GM21381 (cell line): ENCODE measurements at regions not wholly inside any gene's neighbourhood (a gene's known extent, or its start where the extent isn't known, plus 50 kb on each side); places are given as distances from the start of the nearest gene placed in this dataset.
"Not testable (repeated sequence)": the region's sequence is repeated elsewhere in the genome, so short reads cannot be mapped to it uniquely, and the experiment has no call there.

Experiments used
- ATAC-seq: cut with Tn5 transposase; IDR thresholded peaks from one replicate; pipeline ENCODE4 v1.9.1; 2021; ENCODE audit warnings: mild to moderate bottlenecking, moderate library complexity; ENCODE audit not compliant: unreplicated experiment

DNA sequence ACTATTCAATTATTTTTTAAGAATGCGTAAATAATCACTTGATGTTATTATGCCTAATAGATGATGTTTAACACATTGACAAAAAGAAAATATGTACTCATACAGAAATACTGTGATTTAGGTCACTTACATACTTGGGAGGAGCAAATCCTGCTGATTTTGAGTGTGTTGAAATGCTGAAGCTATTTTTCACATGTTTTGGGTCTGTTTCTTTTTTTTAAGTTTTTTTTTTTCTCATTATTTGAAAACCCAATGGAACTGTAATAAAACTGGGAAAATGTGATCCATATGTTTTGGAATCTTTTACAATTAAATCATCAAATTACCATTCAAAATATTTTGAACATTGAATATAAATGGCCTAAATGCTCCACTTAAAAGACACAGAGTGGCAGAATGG, 366.2 kb upstream of the ADAMTS5 start:
- ATAC-seq: no peak

DNA sequence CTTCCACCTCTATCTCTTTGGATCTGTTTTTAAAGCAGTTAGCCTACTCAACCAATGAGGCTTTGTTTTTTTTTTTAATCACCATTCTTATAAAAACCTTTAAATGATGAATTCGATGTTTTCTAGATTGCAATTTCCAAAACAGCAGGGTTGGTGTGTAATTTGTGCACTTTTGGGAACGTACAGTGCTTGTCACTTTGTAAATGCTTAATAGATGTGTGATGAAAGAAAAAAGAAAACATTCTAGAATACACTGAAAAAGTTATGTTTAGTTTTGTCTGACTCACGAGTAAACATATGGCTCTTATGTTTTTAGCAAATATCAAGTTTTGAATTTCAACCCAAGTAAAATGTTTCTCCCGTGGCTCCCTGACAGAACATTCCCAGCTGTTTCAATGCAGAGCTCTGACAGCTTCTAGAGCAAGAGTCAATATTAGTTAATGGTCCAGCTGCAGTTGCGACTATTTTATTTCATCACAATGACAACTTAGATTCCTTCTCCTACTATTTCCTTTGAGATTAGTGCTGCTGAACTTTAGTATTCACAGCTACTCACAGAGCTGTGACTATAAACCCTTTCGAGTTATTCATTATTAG, 362.5 kb upstream of the ADAMTS5 start:
- no peak for ATAC-seq

DNA sequence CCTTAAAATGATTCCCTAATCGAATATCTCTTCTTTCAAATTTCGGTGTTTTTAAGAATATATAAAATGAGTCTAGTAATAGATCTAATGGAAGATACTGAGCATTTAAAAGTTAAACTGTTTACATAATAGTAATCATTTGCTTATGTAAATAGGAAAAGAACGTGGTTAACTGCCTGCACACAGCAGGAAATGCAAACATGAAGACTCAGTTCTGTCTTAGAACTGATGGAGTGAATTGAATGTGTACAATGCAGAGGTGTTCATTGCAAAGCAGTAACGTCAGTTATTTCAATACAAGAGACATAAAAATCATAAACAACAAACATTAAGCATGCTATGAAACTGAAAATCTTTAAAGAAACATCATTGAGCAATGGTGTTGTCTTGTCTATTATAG, 359.4 kb upstream of the ADAMTS5 start:
- no peak for ATAC-seq

DNA sequence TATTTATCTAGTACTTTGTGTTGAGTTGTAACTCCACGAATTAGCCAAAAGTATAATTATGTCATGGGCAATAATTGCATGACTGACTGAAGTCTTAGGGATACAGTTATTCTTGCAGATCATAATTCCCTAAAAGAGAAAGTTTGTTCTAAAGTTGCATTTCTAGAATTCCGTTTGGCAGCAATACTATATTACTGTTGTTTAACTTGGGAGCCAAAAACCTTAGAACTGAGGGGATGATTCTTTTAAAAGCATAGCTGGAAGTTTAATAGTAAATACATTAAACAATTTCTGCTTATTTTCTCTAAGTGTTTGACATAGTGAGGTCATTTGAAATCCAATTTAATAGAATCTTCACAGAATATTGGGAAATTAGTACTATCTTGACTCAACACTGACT, 356.4 kb upstream of the ADAMTS5 start:
- ATAC-seq: no peak

DNA sequence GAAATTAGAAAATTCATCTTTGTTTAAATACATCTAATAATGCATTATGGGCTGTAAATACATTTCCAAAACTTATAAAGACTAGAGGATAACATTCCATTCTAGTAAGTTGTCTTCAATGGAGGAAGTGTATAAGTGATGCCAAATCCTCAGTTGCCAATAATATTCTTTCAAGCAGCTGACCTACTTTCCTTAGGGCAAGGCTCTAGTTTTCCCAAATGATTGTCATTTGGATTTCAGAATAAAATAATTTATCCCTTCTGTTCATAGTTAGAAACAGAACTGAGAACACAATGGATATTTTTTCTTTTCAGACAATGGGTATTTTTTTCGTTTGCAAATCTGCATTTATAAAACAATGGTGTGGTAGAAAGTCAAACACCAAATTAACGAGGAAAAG, 354.9 kb upstream of the ADAMTS5 start:
- no peak for ATAC-seq

DNA sequence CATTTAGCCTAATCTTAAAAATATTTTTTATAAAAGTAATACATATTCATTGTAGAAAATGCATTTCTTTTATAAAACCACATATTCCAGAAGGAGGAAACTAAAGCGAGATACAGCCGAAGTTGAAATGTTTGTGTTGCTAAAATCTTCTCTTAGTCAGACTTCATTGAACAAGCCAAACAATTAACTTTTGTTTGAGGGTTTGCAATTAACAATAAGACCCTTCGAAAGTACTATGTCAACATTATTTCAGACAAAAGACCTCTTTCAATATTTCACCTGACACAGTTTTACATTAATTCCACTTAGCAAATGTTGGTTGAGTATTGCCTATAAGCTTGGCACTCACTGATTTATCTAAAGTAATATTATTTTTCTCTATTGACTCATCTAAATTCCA, 354.0 kb upstream of the ADAMTS5 start:
- no peak for ATAC-seq

DNA sequence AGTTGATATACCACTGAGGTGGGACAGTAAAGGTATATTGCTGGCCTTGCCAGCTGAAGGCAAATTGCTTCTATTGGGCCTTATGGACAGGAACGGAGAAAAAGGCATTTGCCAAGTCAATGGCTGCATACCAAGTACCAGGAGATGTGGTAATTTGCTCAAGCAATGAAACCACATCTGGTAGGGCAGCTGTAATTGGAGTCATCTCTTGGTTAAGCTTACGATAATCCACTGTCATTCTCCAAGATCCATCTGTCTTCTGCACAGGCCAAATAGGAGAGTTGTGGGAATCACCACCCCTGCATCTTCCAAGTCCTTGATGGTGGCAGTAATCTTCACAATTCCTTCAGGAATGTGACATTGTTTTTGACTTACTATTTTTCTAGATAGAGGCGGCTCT, 350.7 kb upstream of the ADAMTS5 start:
- ATAC-seq: not testable (repeated sequence)

DNA sequence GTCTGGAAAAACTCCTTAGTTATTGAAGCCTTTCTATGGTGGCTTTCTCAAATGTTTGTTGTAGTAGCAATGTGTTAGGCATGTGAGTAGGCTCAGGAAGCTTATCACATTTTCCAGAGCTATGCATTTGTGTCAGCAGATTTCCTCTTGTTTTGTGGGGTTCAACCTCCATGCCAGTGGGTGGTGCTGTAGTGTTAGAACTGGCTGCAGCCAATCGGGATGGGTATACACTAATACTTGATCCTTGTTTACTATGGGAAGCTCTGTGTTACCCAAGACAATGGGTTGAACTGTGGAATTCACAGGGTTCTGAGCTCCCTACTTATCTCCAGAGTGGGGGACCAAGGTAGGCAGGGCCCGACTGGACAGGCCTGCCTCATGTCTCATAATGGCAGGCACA, 348.5 kb upstream of the ADAMTS5 start:
- no peak for ATAC-seq

DNA sequence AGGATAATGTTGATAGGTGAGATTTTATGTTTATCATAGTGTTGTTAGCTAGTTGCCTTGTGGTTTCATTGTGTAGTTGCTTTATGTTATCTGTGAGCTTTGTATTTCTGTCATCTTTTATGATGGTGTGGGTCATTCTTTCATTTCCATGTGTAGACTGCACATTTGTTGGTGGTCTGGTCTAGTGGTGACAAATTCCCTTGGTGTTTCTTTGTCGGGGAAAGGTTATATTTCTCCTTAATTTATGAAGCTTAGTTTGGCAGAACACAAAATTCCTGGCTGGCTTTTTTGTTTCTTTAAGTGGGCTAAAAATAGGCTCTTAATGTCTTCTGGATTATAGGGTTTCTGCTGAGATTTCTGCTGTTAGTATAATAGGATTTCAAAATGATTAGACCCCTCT, 347.2 kb upstream of the ADAMTS5 start:
- ATAC-seq: no peak

DNA sequence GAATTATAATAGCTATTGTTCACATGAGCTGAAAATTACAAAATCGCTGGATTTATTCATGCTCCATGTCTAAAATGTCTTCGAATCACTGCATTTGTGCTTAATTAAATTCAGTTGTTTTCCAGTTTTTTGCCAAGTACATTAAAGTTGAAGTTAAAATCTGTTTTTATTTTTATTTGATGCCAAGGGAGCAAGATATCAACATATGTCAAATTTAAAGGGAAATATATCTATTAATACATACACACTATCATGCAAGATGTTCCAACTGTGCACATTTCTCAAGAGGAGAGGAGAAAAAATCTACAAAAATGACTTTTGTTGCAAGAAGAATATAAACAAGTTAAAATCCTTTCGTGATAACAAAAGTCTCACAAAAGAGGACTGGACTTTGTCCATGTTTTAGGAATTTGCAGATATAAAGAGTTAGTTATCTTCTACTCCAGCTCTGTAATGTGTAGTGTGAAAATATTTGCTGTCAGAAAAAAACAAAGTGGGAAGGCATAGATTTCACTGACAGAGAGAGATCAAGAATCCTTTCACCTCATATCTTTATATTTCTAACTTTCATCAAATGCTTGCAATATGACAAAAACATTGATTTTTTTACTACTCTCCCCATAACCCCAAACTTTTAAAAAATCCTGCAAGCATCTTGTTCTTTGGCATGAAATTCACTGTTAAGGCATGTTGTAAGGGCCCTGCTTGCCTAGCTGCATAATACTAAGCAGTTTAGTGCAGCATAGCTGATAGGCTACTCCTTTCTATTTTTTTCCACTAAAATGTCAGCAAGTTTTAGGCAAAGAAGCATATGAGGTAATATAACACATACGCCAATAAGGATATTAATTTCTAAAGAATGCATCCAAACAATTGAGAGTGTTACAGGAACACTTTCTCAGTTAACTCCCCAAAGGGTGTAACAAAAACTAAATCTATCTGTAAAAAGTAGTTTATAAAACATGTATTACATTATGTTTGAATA, 340.2 kb upstream of the ADAMTS5 start:
- ATAC-seq: no peak

DNA sequence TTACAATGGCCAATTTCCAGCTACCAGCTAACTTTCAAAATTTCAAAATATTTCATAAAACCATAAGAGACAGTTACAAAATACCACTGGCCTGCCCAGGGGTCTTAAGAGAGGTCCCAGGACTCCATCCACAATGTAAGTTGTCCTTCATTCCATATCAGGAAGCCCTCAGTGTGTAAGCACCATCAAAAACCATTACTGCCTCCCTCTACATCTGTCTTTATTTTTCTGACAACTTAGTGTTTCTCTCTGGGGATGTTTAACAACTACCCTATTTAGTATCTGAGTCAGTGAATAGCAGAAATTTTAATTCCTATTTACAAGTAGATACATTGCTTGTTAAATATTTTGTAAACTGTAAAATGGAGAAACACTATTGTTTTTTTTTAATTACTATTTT, 339.3 kb upstream of the ADAMTS5 start:
- ATAC-seq: no peak

DNA sequence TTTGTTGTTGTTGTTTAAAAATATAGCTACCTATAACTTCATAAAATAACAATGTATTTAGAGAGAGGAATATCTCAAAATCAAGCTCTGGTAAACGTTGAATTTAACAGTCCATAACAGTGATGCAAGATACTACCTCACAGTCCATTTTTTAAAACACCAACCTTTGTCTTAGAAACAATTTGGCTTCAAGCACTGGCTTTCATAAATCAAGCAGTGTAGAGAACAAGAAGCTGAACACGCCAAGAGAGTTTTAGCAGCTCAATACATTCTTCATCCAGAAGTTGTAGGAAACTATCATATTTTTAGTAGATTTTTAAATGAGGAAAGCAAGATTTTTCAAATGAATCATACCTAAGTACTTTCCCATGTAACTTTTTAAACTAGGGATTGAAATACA, 334.3 kb upstream of the ADAMTS5 start:
- ATAC-seq: no peak

DNA sequence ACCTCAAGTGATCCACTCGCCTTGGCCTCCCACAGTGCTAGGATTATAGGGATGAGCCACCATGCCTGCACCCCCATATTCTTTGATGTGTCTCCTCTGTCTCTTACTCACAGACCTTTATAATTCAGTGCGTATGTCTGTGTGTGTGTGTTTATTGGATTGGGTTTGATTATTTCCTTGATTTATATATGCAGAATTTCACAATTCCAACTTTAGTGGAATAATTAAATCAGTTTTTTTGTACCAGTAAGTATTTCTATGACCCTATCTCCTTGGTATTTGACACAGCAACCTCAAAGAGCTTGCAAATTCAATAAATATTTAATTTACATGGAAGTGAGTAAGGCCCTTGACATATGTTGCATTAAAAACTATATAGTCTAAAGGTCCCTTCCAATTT, 333.9 kb upstream of the ADAMTS5 start:
- no peak for ATAC-seq

DNA sequence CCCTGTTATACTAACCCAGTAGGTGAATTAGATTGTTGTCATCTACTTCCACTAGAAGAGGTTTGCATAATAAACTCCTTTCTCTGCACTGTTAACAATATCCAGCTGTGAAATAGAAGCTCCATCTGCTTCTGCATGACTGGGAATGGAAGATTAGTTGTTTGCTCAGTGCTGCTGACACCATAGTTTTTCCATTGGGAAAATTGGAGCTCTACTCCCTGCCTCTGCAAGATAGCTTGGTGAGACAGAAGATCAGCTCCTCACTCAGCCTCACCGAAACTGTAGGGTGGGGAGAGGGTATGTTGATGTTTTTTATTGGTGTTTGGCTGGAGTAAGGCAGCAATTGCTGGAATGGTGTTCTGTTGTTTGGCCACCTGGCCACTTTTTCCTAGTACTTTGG, 331.6 kb upstream of the ADAMTS5 start:
- no peak for ATAC-seq

DNA sequence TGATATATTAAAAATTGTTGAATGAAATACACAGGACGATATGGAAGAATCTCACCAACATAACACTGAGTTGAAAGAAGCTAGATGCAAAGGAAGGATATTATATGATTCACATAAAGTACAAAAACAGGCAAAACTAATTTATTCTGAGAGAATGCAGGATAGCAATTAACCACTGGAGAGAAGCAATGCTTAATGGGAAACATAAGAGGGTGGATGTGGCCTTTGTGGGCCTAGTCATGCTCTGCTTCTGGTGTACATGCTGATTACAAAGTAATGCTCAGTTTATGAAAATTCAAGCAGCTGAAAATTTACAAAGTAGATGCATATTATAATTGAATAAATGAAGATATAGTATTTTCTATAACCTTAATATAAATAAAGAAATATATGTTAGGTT, 326.4 kb upstream of the ADAMTS5 start:
- ATAC-seq: no peak

DNA sequence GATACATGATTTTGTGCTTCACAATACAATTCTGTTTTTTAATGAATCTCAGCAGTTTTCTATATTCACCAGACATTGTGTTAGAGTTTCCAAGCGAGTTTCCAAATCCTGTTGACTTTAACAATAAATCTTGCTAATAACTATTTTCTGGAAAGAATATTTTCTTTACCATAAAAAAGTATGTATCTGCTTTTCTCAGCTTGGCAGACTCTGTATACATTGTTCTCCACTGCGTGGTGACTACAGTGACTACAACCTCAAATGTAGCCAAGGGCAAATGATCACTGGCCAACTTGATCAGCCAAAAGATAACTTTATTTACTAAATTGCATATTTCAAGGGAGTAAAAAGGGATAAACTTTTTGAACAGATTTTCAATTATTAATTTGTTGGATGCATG, 325.9 kb upstream of the ADAMTS5 start:
- no peak for ATAC-seq

DNA sequence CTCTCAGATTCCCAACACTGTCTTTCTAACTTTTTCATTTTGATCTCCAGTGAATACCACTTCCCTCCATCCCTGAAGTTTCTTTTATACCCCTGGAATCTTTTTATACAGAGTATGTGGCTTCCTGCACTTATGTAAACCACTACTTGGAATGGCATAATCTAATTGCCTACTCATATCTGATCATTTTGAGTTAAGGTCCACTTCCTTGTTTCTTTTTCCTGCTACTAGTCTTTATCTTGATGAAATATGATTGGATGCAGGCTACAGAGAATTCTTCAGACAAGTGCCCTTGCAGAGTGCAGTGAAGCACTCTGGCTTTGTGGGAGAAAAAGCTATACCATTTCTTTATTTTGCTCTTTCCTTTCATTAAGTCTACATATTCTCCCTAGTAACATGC, 325.3 kb upstream of the ADAMTS5 start:
- no peak for ATAC-seq

DNA sequence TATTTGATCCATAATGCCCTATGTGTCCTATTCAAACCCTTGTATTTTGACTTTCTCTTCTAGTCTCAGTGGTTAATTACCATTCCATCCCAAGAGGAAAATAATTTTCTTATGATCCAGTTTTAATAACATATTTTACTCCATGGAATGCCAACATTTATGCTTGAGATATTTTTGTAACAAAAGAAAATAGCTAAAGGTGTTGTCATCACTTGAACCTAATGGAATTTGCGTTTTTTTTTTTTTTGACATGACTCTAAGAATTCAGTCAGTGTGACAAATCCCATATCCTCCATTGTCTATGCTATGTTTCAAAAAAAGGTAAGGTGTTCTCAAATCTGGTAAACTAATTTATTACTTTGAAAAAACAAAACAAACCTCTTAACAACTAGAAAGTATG, 324.1 kb upstream of the ADAMTS5 start:
- ATAC-seq: no peak

DNA sequence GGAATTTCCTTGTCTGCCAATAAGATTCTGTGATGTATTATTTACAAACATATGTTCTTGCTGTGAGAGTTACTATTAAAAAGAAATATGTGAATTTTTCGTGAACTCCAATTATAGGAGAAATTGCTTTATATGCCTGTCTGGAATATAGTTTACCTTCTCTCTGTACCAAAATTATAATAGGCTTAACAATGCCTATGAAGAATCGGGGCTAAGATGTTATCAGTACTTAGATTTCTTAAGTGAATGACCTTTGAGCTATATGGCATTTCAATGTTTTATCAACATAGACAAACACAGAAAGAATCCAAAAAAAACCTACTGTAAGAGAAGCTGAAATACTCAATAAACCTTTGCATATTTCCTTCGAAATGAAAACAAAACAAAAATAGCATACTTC, 323.1 kb upstream of the ADAMTS5 start:
- no peak for ATAC-seq

DNA sequence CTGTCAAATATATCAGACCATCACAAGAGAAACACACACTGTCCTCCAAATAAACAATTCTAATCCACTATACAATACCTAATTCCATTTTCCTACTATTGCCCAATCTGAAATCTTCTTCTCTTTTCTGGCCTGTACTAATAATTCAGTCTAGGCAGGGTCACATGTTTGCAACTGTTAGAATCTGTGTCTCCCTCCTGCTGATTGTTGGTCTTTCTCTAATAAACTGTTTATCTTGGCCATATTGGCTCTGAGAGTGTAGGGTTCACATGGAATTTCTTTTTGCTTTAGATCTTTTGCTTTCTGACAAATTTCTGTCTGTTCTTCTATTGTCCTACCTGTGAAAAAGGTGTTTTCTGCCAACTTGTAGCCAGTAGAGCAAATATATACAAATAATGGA, 319.9 kb upstream of the ADAMTS5 start:
- no peak for ATAC-seq

DNA sequence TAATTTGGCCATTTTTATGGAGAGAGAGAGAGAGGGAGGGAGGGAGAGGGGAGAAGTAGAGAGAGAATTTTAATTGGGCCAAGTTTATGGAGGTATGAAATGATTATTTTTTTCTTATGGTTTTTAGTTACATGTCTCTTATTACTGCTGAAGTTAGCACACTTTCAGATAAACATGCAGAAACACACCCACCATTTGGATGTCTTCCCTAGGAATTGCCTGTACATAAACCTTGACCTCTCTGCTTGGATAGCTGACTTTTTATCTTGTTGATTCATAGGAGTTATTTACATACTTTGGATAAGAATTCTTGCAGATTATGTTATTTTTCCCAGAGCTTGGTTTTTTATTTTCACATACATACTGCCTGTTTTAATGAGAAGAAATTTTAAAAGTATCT, 310.2 kb upstream of the ADAMTS5 start:
- no peak for ATAC-seq

DNA sequence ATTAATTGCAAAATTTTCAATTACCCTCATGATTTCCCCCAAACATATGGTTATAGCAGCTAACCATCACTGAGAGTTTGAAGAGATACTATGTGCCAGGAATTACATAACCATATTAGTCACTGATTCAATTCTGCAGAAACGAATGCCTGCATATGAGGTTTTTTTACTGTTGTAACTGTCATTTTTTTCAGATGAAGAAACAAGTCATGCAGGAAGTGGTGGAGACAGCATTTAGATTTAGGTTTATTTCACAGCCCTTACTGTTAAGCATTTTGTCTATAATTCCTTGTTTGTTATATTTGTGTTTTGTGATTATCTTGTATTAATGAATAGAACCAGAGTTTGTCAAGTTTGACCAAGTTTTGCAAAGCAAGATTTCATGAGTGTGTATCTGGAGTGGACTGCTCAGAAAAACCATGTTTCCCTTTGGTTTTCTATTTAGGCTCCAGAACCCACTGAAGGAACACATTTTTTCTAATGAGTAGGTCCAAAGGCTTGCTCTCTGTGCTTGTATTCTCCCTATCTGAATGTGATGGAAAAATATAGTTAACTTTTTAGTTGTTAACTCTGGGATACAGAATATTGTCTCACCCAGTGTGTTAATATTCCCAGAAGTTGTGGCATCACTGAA, 308.5 kb upstream of the ADAMTS5 start:
- no peak for ATAC-seq
